Loucy (cell line): ENCODE measurements at regions not wholly inside any gene's neighbourhood (a gene's known extent, or its start where the extent isn't known, plus 50 kb on each side); places are given as distances from the start of the nearest gene placed in this dataset.

ENCODE experiments used
- H2AFZ ChIP-seq: fragments of 200-600 bp; sonication (generic); 2 replicates; pipeline ENCODE4 v1.6.0; 2016; ENCODE audit warnings: antibody characterized with exemption, mild to moderate bottlenecking, low read length, moderate library complexity
- H3F3A ChIP-seq: fragments of 200-600 bp; 2 replicates; pipeline ENCODE4 v1.6.0; 2016; ENCODE audit warnings: antibody characterized with exemption, low read depth, mild to moderate bottlenecking
- H3K27me3 ChIP-seq: fragments of 200-600 bp; sonication (generic); 2 replicates; pipeline ENCODE4 v1.6.1; 2014; ENCODE audit warnings: low read length, mild to moderate bottlenecking; ENCODE audit not compliant: insufficient read depth, poor library complexity, severe bottlenecking
- H3K36me3 ChIP-seq: fragments of 200-600 bp; sonication (generic); 2 replicates; pipeline ENCODE4 v1.6.1; 2016; ENCODE audit warnings: low read length; ENCODE audit not compliant: insufficient read depth
- H3K4me1 ChIP-seq: fragments of 200-600 bp; sonication (generic); 2 replicates; pipeline ENCODE4 v1.5.1; 2014; ENCODE audit warnings: low read length, mild to moderate bottlenecking; ENCODE audit not compliant: insufficient read depth, poor library complexity, severe bottlenecking
- H3K4me2 ChIP-seq: fragments of 200-600 bp; sonication (generic); 2 replicates; pipeline ENCODE4 v1.6.0; 2014; ENCODE audit warnings: antibody characterized with exemption, low read length, low read depth, mild to moderate bottlenecking; ENCODE audit not compliant: poor library complexity, severe bottlenecking
- H3K4me3 ChIP-seq: fragments of 200-600 bp; sonication (generic); 2 replicates; pipeline ENCODE4 v1.5.1; 2014; ENCODE audit warnings: low read length, mild to moderate bottlenecking, mixed read lengths; ENCODE audit not compliant: poor library complexity, severe bottlenecking
- H3K79me2 ChIP-seq: fragments of 200-600 bp; sonication (generic); 2 replicates; pipeline ENCODE4 v1.6.1; 2014; ENCODE audit warnings: low read length; ENCODE audit not compliant: insufficient read depth
- H3K9ac ChIP-seq: fragments of 200-600 bp; sonication (generic); 2 replicates; pipeline ENCODE4 v1.6.0; 2014; ENCODE audit warnings: mild to moderate bottlenecking, low read depth, low read length, moderate library complexity; ENCODE audit not compliant: poor library complexity, severe bottlenecking
- H3K9me2 ChIP-seq: fragments of 200-600 bp; sonication (generic); replicated peaks from 2 replicates; pipeline ENCODE4 v1.6.1; 2016; ENCODE audit warnings: low read depth, low read length, mixed read lengths
- H3K9me3 ChIP-seq: fragments of 200-600 bp; sonication (generic); 2 replicates; pipeline ENCODE4 v1.6.1; 2014; ENCODE audit warnings: mild to moderate bottlenecking, antibody characterized with exemption, low read length, low read depth; ENCODE audit not compliant: insufficient read depth
- H4K20me1 ChIP-seq: fragments of 200-600 bp; sonication (generic); 2 replicates; pipeline ENCODE4 v1.6.0; 2014; ENCODE audit warnings: antibody characterized with exemption, low read length, mild to moderate bottlenecking; ENCODE audit not compliant: insufficient read depth, poor library complexity, severe bottlenecking
- CTCF ChIP-seq: fragments of 200-600 bp; sonication (generic); conservative IDR thresholded peaks from 2 replicates; pipeline ENCODE4 v1.5.1; 2014; ENCODE audit warnings: mild to moderate bottlenecking, antibody characterized with exemption, low read length
- EZH2phosphoT487 ChIP-seq: fragments of 200-600 bp; IDR thresholded peaks from 2 replicates; pipeline ENCODE4 v1.6.1; 2018; ENCODE audit warnings: antibody characterized with exemption, mild to moderate bottlenecking, moderate library complexity, borderline replicate concordance

DNA sequence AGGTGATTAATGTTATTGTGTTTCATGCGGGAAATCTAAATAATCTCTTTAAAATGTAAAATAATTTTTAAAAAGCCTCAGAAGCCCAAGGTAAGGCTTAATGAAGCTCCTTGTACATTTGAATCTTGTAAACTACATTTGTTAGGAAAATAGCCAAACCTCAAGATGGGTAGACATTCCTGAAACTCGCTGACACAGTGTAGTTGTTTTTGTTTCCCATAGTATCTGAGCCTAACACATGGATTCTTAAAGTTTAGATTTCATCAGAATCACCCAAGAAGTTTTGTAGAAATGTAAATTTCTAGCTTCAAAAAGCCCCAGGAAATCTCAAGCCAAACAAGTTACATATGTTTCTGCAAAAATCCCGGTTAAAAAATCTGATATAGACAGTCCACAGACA, 1221.1 kb upstream of the ACVR2A start:
- no peak overlapping the region for H3K9ac ChIP-seq
- H3K36me3 ChIP-seq = no peaks in the 10 kb centered on the region
- H3K27me3 ChIP-seq = no peaks in the 10 kb centered on the region
- no peaks in the 10 kb centered on the region for H3K9me3 ChIP-seq
- no peaks in the 10 kb centered on the region for H3F3A ChIP-seq
- no peaks in the 10 kb centered on the region for H3K79me2 ChIP-seq
- no peak overlapping the region for H3K4me2 ChIP-seq
- no peaks in the 10 kb centered on the region for H3K9me2 ChIP-seq
- H3K4me3 ChIP-seq = no peak overlapping the region
- H3K4me1 ChIP-seq = no peaks in the 10 kb centered on the region
- TF ChIP-seq EZH2phosphoT487 (no peak), CTCF (no peak)
- no peak overlapping the region for H2AFZ ChIP-seq
- no peaks in the 10 kb centered on the region for H4K20me1 ChIP-seq

GRCh38 chr2:146621656-146622055, 1223.2 kb upstream of the ACVR2A start:
- H3K9ac ChIP-seq = no peak overlapping the region
- H3K9me3 ChIP-seq = no peaks in the 10 kb centered on the region
- H3K9me2 ChIP-seq = no peaks in the 10 kb centered on the region
- H4K20me1 ChIP-seq = no peaks in the 10 kb centered on the region
- H3K4me2 ChIP-seq = no peak overlapping the region
- no peaks in the 10 kb centered on the region for H3F3A ChIP-seq
- H3K27me3 ChIP-seq = no peaks in the 10 kb centered on the region
- TF ChIP-seq EZH2phosphoT487 = no peak
- TF ChIP-seq CTCF = no peak
- no peaks in the 10 kb centered on the region for H3K79me2 ChIP-seq
- H3K4me3 ChIP-seq = no peak overlapping the region
- no peaks in the 10 kb centered on the region for H3K36me3 ChIP-seq
- no peak overlapping the region for H2AFZ ChIP-seq
- no peaks in the 10 kb centered on the region for H3K4me1 ChIP-seq

GRCh38 chr2:146615778-146616177, 1229.1 kb upstream of the ACVR2A start:
- TF ChIP-seq CTCF = no peak
- TF ChIP-seq EZH2phosphoT487 = no peak
- Histone ChIP-seq H3K27me3 (no peaks in the 10 kb centered on the region), H3K36me3 (no peaks in the 10 kb centered on the region), H2AFZ (no peak overlapping the region), H3K4me3 (no peak overlapping the region), H3F3A (no peaks in the 10 kb centered on the region), H3K4me2 (no peak overlapping the region), H4K20me1 (no peaks in the 10 kb centered on the region), H3K9me2 (no peaks in the 10 kb centered on the region), H3K9ac (no peak overlapping the region), H3K79me2 (no peaks in the 10 kb centered on the region), H3K9me3 (no peaks in the 10 kb centered on the region), H3K4me1 (no peaks in the 10 kb centered on the region)
